Esophagus muscularis mucosa (tissue), 4 donors: ENCODE measurements at regions not wholly inside any gene's neighbourhood (a gene's known extent, or its start where the extent isn't known, plus 50 kb on each side); places are given as distances from the start of the nearest gene placed in this dataset.

ENCODE experiments used
- DNase-seq: peaks from one replicate; pipeline ENCODE4 v3.0.0-alpha.2; 2017; ENCODE audit errors: extremely low spot score
- H3K27ac ChIP-seq, 4 donors: fragments of 200-600 bp; sonication (generic); replicated peaks in 1 of 4; 1 replicate in 3 of 4; 2 replicates in 1 of 4; pipeline ENCODE4 v1.5.1; 2016 to 2019; ENCODE audit warnings: mild to moderate bottlenecking in 1 of 4
- H3K27me3 ChIP-seq, 4 donors: fragments of 200-600 bp; sonication (generic); one replicate each; pipeline versions ENCODE4 v1.5.1 to v1.6.0; 2016 to 2019
- H3K36me3 ChIP-seq, 4 donors: fragments of 200-600 bp; sonication (generic); one replicate each; pipeline ENCODE4 v1.5.1; 2016 to 2019
- H3K4me1 ChIP-seq, 4 donors: fragments of 200-600 bp; sonication (generic); one replicate each; pipeline ENCODE4 v1.5.1; 2016 to 2019
- H3K4me3 ChIP-seq, 4 donors: fragments of 200-600 bp; sonication (generic); 1 replicate in 2 of 4; 2 replicates in 2 of 4; pipeline ENCODE4 v1.5.1; 2016 to 2019; ENCODE audit warnings: mild to moderate bottlenecking in 4 of 4, moderate library complexity in 1 of 4
- H3K9me3 ChIP-seq, 4 donors: fragments of 200-600 bp; sonication (generic); 1 replicate in 3 of 4; 2 replicates in 1 of 4; pipeline ENCODE4 v1.5.1; 2016 to 2019
- EP300 ChIP-seq: sonication (generic); formaldehyde crosslinking; IDR thresholded peaks from one replicate; pipeline ENCODE4 v1.6.1; 2017; ENCODE audit warnings: antibody characterized with exemption
- POLR2A ChIP-seq: fragments of 450-650 bp; IDR thresholded peaks from one replicate; pipeline ENCODE4 v1.6.1; 2017; ENCODE audit warnings: antibody characterized with exemption, moderate library complexity, mild to moderate bottlenecking, low read depth
- POLR2AphosphoS5 ChIP-seq, 2 donors: sonication (generic); formaldehyde crosslinking; IDR thresholded peaks; one replicate each; pipeline ENCODE4 v1.6.1; 2017; ENCODE audit warnings: antibody characterized with exemption in 2 of 2
- WGBS: methylation state at CpG from one replicate; pipeline ENCODE4 v1.1.5; 2018; 5-methylcytosine and 5-hydroxymethylcytosine counted together
- intact Hi-C: fragments of 100-400 bp; cut with DNase I; formaldehyde crosslinking; loops from one replicate; pipeline ENCODE4 v1.15.1; 2023
- TF ChIP-seq, protein P1 (sequence below), 3 experiments: fragments of 200-600 bp in 2 of 3; fragments of 450-650 bp in 1 of 3; sonication (generic) in 2 of 3; IDR thresholded peaks; one replicate each; pipeline ENCODE4 v1.5.1; 2017 to 2019; ENCODE audit warnings: antibody characterized with exemption in 3 of 3, mild to moderate bottlenecking in 2 of 3, moderate library complexity in 1 of 3

DNA sequence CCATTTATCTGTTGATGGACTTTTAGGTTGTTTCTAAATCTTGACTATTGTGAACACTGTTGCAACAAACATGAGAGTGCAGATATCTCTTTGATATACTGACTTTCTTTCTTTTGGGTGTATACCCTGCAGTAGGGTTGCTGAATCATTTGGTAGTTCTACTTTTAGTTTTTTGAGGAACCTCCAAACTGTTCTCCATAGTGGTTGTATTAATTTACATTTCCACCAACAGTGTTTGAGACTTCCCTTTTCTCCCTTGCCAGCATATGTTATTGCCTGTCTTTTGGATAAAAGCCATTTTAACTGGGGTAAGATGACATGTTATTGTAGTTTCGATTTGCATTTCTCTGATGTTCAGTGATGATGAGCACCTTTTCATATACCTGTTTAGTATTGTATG is 330.0 kb downstream of the DDX10 start:
- no peak overlapping the region for H3K27ac ChIP-seq
- no peak overlapping the region for H3K4me3 ChIP-seq
- intact Hi-C loops, result no loop called here
- no peaks in the 10 kb centered on the region for H3K27me3 ChIP-seq
- no peaks in the 10 kb centered on the region for H3K4me1 ChIP-seq
- no peak for DNase-seq
- H3K9me3 ChIP-seq, result peaks cover 0 to 14% (median 6%) of the 10 kb centered on the region in 4 donors
- 83% methylated on average over 1 of the region's 1 CpG for WGBS
- no peaks in the 10 kb centered on the region for H3K36me3 ChIP-seq
- TF ChIP-seq EP300 (no peak), POLR2AphosphoS5 (IDR thresholded peaks at IDR 0.05) (no peak), POLR2A (no peak)
- TF ChIP-seq, protein P1, sequence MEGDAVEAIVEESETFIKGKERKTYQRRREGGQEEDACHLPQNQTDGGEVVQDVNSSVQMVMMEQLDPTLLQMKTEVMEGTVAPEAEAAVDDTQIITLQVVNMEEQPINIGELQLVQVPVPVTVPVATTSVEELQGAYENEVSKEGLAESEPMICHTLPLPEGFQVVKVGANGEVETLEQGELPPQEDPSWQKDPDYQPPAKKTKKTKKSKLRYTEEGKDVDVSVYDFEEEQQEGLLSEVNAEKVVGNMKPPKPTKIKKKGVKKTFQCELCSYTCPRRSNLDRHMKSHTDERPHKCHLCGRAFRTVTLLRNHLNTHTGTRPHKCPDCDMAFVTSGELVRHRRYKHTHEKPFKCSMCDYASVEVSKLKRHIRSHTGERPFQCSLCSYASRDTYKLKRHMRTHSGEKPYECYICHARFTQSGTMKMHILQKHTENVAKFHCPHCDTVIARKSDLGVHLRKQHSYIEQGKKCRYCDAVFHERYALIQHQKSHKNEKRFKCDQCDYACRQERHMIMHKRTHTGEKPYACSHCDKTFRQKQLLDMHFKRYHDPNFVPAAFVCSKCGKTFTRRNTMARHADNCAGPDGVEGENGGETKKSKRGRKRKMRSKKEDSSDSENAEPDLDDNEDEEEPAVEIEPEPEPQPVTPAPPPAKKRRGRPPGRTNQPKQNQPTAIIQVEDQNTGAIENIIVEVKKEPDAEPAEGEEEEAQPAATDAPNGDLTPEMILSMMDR (IDR thresholded peaks at IDR 0.05), result no peak

DNA sequence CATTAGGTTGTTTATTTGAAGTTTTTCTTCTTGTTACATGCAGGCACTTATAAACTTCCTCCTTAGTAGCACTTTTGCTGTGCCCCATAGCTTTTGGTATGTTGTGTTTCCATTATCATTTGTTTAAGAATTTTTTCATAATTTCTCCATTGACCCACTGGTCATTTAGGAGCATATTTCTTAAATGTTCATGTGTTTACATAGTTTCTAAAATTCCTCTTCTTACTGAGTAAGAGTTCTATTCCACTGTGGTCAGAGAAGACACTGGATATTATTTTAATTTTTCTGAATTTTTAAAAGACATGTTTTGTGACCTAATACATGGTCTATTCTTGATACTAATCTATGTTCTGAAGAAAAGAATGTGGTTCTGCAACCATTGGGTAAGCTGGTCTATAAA is 333.0 kb downstream of the DDX10 start:
- Histone ChIP-seq H3K27me3 (no peaks in the 10 kb centered on the region), H3K36me3 (no peaks in the 10 kb centered on the region), H3K9me3 (peaks cover 0 to 22% (median 6%) of the 10 kb centered on the region in 4 donors), H3K27ac (no peak overlapping the region), H3K4me3 (no peak overlapping the region), H3K4me1 (no peaks in the 10 kb centered on the region)
- intact Hi-C loops, result no loop called here
- TF ChIP-seq EP300 (no peak), POLR2A (no peak), POLR2AphosphoS5 (IDR thresholded peaks at IDR 0.05) (no peak)
- TF ChIP-seq, protein P1 (IDR thresholded peaks at IDR 0.05), result no peak
- DNase-seq, result no peak

DNA sequence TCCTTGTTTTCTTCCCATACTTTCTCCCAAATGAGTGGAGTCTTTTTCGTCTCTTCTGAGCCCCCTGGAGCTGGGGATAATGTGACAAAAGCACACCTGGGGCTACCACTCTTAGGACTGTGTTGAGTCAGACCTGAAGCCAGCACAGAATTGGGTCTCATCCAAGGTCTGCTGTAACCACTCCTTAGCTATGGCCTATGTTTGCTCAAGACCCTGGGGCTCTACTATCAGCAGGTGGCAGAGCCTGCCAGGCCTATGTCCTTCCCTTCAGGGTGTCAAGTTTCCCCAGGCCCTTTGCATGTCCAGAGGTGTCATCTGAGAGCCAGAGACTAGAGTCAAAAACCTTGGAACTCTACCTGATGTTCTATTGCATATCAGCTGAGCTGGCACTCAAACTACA is 335.7 kb downstream of the DDX10 start:
- peaks cover 0 to 18% (median 5%) of the 10 kb centered on the region in 4 donors for H3K9me3 ChIP-seq
- H3K4me3 ChIP-seq, result no peak overlapping the region
- intact Hi-C loops, result no loop called here
- H3K27ac ChIP-seq, result no peak overlapping the region
- no peaks in the 10 kb centered on the region for H3K4me1 ChIP-seq
- H3K27me3 ChIP-seq, result no peaks in the 10 kb centered on the region
- 69% methylated on average over 1 of the region's 1 CpG for WGBS
- TF ChIP-seq POLR2A (no peak), POLR2AphosphoS5 (IDR thresholded peaks at IDR 0.05) (no peak), EP300 (no peak)
- TF ChIP-seq, protein P1 (IDR thresholded peaks at IDR 0.05), result no peak
- no peaks in the 10 kb centered on the region for H3K36me3 ChIP-seq
- peak; percentile 57 for DNase-seq

DNA sequence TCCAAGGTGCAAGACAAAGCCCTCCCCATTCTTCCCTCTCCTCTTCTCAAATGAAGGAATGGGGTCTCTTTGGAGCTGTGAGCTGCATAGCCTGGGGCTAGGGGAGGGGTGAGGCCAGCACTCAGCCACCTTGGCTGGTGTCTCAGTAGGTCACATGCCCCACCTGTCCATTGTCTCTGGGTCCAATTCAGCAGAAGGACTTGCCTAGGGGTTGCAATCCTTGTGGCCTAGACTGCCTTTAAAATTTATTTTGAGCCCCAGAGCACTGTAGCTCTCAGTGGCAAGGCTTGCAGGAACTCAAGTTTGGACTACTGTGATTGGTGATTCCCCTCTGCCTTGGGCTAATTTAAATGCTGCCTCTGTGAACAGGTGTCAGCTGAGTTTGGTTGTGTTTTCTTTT is 336.7 kb downstream of the DDX10 start:
- no peak overlapping the region for H3K4me3 ChIP-seq
- no peaks in the 10 kb centered on the region for H3K36me3 ChIP-seq
- intact Hi-C loops, result no loop called here
- no peaks in the 10 kb centered on the region for H3K4me1 ChIP-seq
- H3K27ac ChIP-seq, result no peak overlapping the region
- no peaks in the 10 kb centered on the region for H3K27me3 ChIP-seq
- H3K9me3 ChIP-seq, result peaks cover 0 to 8% (median 3%) of the 10 kb centered on the region in 4 donors
- TF ChIP-seq EP300 (no peak), POLR2AphosphoS5 (IDR thresholded peaks at IDR 0.05) (no peak), POLR2A (no peak)
- TF ChIP-seq, protein P1 (IDR thresholded peaks at IDR 0.05), result no peak
- peak; percentile 60 for DNase-seq

DNA sequence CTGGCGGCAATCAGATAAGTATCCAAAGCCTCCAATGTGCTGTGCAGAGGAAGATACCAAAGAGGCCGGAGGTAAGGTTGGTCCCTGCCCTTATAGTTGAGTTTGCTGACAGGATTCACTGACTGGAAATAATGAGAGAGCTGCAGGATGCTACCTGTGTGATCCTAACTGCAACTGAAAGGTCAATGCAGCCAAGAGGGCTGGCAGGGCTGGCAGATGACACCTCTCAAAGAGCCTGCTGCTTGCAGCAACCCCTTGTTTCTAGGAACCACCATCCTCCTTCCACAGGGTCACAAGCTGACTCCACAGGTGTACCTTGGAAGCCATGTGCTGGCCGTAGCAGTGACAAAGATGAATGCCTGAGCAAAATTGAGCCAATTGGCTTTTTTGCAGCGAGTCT is 348.1 kb downstream of the DDX10 start:
- intact Hi-C loops, result no loop called here
- H3K36me3 ChIP-seq, result no peaks in the 10 kb centered on the region
- no peak overlapping the region for H3K4me3 ChIP-seq
- no peaks in the 10 kb centered on the region for H3K4me1 ChIP-seq
- no peaks in the 10 kb centered on the region for H3K9me3 ChIP-seq
- WGBS, result 84% methylated on average over 3 of the region's 4 CpGs
- TF ChIP-seq, protein P1 (IDR thresholded peaks at IDR 0.05), result no peak
- TF ChIP-seq EP300 (no peak), POLR2AphosphoS5 (IDR thresholded peaks at IDR 0.05) (no peak), POLR2A (no peak)
- no peak overlapping the region for H3K27ac ChIP-seq
- DNase-seq, result peak; percentile 81
- no peaks in the 10 kb centered on the region for H3K27me3 ChIP-seq
